GM18498 (cell line): ENCODE measurements at regions not wholly inside any gene's neighbourhood (a gene's known extent, or its start where the extent isn't known, plus 50 kb on each side); places are given as distances from the start of the nearest gene placed in this dataset.
A peak's percentile ranks its signal among the peaks of the same experiment; 100 is the strongest.
"Not testable (repeated sequence)": the region's sequence is repeated elsewhere in the genome, so short reads cannot be mapped to it uniquely, and the experiment has no call there.

Experiments
- ATAC-seq: cut with Tn5 transposase; IDR thresholded peaks from one replicate; pipeline ENCODE4 v1.9.1; 2021; ENCODE audit warnings: mild to moderate bottlenecking, moderate library complexity; ENCODE audit not compliant: unreplicated experiment

GRCh38 chr6:63477422-63478040 is 94.7 kb upstream of the LOC128125822 start:
- no peak for ATAC-seq

DNA sequence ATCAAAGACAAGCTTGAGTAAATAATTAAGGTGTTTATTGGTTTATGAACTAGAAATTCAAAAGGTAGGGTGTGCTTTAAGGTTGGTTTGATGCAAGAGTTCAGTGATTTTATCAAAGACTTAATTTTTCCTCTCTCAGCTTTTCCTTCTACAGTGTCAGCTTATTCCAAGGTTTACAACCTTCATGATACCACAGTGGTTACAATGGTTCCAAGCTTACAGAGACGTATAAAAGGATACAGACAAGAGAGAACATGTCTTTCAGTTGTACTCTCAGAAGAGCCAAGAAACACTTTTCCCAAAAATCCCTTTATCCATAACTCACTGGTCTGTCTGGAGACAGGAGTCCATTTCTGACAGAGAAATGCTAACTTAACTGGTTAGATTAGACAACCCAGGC is 93.5 kb upstream of the LOC128125822 start:
- ATAC-seq, result no peak

DNA sequence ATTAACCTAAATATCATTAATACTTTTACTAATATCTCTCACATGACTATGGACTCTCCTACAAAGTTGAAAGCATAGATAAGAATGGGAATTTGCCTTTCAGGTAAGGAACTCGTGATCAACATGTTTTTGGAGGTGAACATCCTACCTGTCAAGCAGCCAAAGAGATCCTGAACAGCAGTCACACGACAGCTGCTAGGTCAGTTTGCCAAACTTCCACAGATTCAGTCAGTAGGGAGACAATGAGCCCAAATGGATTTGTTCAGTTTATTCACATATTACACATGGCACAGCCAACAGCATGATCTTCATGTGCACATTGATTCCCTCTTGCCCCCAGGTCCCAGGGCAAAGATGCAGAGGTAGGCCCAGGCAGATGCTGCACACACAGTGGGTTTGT is 86.1 kb upstream of the LOC128125822 start:
- ATAC-seq, result no peak

DNA sequence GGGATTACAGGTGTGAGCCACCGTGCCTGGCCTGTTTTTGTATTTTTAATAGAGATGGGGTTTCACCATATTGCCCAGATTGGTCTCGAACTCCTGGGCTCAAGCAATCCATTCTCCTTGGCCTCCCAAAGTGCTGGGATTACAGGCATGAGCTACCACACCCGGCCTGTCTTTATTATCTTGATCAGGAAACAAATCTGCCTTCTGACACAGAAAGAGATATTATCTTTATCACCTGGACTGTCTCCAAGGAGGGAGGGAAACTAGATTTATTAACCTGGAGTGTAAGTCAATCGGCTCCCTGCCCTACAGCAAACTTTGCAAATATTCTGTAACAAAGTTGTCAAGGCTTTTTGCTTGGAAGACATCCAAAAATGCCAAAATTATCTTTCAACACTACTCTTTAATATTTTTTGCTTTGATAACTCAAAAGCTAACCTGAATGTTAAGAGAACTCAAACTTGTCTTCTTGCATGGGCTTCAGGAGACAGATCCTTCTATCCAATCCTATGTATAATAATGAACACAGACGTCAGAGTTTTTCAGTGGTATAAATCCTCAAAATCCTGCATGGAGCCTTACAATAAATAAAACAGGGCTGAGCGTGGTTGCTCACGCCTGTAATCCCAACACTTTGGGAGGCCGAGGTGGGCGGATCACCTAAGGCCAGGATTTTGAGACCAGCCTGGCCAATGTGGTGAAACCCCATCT is 85.0 kb upstream of the LOC128125822 start:
- ATAC-seq, result no peak

DNA sequence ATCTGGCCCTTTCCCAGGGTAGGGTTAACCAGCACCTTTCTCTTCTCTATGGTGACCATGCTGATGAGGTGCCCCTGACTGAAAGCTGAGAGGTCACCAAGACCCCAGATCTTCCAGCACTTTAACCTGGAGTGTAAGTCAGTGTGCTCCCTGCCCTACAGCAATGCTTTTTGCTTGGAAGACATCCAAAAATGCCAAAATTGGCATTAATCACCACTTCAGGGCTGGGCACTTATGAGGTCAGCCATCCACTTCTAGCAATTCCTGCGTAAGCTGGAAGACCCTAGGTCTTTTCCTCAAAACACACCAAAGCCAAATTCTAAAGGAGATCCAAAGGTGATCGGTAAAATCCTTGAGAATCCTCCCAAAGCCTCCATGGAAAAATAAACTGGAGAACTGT is 81.2 kb upstream of the LOC128125822 start:
- ATAC-seq, result no peak

DNA sequence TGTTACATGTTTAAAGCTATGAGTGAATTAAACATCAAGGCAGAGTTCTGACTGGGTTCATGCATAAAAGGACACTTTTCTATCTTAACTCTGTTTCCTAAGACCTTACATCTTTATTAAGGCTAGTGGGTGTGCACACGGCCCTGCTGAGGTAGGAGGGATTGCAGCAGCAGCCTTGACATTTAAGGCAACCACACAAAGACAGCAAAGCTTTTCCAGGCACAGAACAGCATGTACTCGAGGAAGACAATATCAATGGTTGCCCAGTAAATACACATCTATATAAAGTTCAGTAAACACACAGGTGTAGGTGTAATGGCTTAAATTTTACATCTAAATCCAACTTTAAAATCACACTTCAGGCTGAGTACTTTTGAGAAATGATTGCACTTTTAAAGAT is 79.8 kb upstream of the LOC128125822 start:
- ATAC-seq, result no peak

- ATAC-seq, result no peak
These were observed 78.7 kb upstream of the LOC128125822 start for GRCh38 chr6:63493557-63493956.

- no peak for ATAC-seq
These were observed 75.9 kb upstream of the LOC128125822 start for GRCh38 chr6:63496361-63496804.

DNA sequence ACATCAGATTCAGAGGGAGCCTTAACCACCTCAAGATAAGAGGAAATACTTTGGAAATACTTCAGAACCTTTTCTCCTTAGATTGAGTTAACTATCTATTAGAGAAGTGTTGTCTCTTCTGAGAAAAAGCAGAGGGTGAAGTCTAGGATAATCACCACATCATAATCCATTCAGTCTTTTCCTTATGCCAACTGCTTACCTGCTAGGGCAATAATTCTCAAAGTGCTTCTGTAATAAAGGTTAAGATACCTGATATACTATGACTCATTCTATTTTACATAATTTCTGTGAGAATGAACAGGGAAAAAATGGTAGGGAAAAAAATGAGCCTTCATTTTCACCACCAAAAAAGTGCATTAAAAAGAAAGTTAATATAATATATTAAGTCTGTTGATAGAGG is 70.1 kb upstream of the LOC128125822 start:
- ATAC-seq, result no peak

GRCh38 chr6:63503199-63503598 is 69.1 kb upstream of the LOC128125822 start:
- no peak for ATAC-seq

GRCh38 chr6:63504777-63505384 is 67.4 kb upstream of the LOC128125822 start:
- ATAC-seq, result peak; percentile 96

DNA sequence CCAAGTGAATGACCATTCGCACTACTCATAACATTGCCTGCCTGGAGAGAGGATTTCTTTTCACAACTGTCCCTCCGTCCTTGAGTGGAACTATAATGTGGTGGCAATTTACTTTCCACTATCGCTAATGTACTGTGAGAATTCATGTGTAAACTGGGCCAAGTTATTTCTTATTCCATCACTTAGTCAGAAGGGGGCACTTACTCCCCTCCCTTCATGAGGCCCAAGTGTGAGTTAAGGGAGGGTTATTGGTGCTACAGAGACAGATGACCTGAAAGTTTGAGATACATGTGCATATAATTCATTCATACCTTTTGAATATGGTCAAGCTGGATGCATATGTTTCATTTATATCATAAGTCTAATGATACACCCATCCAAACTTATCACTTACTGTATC is 65.2 kb upstream of the LOC128125822 start:
- ATAC-seq, result no peak

DNA sequence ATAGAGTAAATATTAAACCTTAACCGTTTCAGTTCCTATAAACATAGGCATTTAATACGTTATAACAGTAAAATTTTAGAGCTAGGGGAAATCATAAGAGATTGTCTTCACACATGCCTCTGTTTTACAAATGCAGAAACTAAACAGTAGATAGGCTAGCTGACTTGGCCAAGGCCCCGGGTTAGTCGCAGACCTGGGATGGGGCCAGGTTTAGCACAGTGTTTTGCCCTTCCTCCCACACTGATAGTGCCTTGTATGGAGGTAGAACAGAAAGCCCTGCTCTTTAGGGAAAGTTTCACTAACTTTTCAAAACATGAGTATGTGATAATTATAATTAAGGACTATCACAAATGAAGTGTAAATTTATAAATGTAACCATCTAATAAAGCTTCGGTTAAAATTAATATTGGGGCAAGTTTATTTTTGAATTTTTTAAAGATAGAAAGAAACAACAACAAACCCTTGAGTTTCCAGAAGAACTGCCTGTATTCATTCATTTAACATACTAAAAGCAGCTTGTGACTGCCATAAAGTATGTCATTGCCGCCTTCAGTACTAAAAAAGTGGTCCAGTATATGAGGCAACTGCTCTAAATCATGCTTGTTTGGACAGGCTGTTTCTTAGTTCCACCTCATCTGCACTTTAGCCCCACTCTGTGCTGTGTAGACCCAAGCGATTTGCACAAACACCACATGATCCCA is 62.5 kb upstream of the LOC128125822 start:
- ATAC-seq, result no peak

- ATAC-seq, result no peak
These were observed 62.0 kb upstream of the LOC128125822 start for GRCh38 chr6:63510353-63510686.

DNA sequence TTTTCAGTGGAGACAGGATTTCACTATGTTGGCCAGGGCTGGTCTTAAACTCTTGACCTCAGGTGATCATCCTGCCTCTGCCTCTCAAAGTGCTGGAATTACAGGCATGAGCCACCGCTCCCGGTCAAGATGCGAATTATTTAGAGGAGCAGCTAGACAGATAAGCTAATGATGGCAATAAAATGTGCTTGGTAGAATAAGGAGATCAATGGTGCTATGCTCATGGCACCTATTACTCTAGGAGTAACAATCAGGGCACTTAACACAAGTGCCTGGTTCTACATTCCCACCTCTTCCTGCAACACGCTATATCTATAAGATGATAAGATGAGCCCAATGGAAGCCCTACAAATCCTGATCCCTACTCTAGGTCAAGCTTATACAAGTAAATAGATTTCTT is 61.4 kb upstream of the LOC128125822 start:
- ATAC-seq, result no peak

DNA sequence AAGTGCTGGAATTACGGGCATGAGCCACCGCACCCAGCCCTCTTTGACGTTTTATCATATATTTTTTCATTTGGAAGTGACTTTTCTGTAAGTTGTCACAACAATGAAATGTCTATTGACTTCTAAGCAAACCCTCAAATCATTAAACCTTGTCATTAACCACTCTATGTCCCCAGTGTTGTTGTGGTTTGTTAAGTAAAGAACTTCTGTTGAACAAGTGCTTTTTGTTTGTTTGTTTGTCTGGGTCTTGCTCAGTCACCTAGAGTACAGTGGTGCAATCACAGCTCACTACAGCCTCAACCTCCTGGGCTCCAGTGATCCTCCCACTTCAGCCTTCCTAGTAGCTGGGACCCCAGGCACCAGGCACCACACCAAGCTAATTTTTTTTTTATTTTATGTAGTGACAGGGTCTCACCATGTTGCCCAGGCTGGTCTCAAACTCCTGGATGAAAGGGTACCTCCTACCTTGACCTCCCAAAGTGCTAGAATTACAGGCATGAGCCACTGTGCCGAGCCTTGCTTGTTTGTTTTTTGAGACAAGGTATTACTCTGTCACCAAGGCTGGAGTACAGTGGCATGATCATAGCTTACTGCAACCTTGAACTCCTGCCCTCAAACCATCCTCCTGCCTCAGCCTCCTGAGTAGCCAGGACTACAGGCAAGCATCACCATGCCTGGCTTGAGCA is 57.6 kb upstream of the LOC128125822 start:
- no peak for ATAC-seq

DNA sequence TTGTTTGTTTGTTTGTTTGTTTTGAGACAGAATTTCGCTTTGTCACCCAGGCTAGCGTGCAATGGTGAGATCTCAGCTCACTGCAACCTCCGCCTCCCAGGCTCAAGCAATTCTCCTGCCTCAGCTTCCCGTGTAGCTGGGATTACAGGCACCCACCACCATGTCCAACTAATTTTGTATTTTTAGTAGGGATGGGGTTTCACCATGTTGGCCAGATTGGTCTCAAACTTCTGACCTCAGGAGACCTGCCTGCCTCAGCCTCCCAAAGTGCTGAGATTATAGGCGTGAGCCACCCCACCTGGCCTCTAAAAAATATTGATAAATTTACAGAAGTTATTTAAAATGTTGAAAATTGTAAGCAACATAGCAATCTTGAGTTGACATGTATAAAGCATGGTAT is 57.1 kb upstream of the LOC128125822 start:
- not testable (repeated sequence) for ATAC-seq

GRCh38 chr6:63516186-63516944 is 55.9 kb upstream of the LOC128125822 start:
- no peak for ATAC-seq

DNA sequence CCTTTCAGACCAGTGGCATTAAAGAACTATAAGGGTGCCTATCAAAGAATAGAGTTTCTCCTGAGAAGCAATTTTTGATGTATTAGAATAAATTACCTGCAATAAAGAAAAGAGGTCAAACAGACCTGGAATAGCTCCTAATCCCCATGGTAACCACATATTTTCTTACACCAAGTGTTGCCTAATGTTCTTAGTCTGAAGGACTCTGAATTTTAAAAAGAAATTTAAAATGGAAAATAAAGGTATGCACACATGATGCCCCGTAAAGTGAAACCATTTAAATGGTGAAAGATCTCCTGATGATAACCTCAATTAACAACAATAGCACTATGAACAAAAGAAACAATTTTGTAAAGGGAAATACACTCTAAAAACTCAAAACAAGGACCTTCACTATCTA is 55.1 kb upstream of the LOC128125822 start:
- ATAC-seq, result no peak

GRCh38 chr6:63521475-63522210 is 50.6 kb upstream of the LOC128125822 start:
- ATAC-seq, result no peak
